ENCODE measurements at regions not wholly inside any gene's neighbourhood (a gene's known extent, or its start where the extent isn't known, plus 50 kb on each side); places are given as distances from the start of the nearest gene placed in this dataset.
"Not testable (repeated sequence)": the region's sequence is repeated elsewhere in the genome, so short reads cannot be mapped to it uniquely, and the experiment has no call there.

- WGBS, 2 donors: 52 to 59% methylated on average over 25 to 89 of the region's 109 CpGs
Observed at GRCh38 chr15:22257047-22258008, 177.0 kb downstream of the OR4M2 start.

GRCh38 chr15:22258009-22258397 is 177.7 kb downstream of the OR4M2 start:
- no peaks in the 10 kb centered on the region for H3K4me1 ChIP-seq
- intact Hi-C loops (cut with DNase I; ENCODE audit: low total_unique reads): no loop called here
- H3K9me3 ChIP-seq: no peaks in the 10 kb centered on the region
- peak overlapping the region in 1 of 2 donors; percentile 50 for H3K27ac ChIP-seq
- TF ChIP-seq CTCF (IDR thresholded peaks at IDR 0.05) (no peak), POLR2A (IDR thresholded peaks at IDR 0.05) (no peak)
- WGBS, 2 donors: no CpG with 5 or more reads among the region's 75 CpGs
- no peak for DNase-seq
- H3K36me3 ChIP-seq (ENCODE audit: low read depth, missing control alignments): no peaks in the 10 kb centered on the region
- no peaks in the 10 kb centered on the region for H3K27me3 ChIP-seq
- peak overlapping the region; percentile 29 to 39 for H3K4me3 ChIP-seq

More at GRCh38 chr15:22257047-22258008, 177.0 kb downstream of the OR4M2 start:
- H3K27ac ChIP-seq: peak overlapping the region in 1 of 2 donors; percentile 50
- intact Hi-C loops (cut with DNase I; ENCODE audit: low total_unique reads): no loop called here
- no peaks in the 10 kb centered on the region for H3K36me3 ChIP-seq (ENCODE audit: low read depth, missing control alignments)
- H3K4me3 ChIP-seq: peak overlapping the region; percentile 29 to 39
- peak; percentile 66 for DNase-seq
- H3K9me3 ChIP-seq: no peaks in the 10 kb centered on the region
- TF ChIP-seq CTCF (IDR thresholded peaks at IDR 0.05): no peak
- no peak for TF ChIP-seq POLR2A (IDR thresholded peaks at IDR 0.05)
- no peaks in the 10 kb centered on the region for H3K27me3 ChIP-seq
- no peaks in the 10 kb centered on the region for H3K4me1 ChIP-seq

DNA sequence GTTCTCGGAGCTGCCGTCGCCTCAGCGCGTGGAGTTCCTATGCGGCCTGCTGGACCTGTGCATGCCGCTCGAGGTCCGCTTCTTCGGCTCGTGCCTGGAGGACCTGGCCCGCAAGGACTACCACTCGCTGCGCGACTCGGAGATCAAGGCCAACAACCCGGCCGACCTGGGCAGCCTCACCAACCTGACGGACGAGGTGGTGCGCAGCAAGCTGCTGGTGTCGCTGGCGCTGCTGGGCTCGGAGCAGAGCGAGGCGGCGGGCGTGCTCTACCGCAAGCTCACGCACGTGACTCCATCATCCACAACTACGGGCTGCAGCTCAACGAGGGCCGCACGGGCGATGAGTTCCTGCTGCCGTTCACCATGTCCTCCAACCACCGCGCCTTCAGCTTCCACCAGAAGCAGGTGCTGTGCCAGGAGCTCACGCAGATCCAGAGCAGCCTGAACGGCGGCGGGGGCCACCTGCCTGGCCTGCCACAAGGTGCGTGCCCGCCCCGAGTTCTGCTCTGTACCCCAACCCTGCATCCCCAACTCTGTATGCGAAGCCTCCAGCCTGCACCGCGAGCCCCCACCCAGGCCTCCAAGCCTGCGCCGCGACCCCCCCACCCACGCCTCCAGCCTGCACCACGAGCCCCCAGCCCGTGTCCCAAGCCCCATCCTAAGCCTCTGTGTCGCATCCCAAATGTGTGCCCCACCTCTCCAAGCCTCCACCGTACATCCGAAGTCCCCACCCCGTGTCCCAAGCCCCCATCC is 178.2 kb downstream of the OR4M2 start:
- TF ChIP-seq CTCF (IDR thresholded peaks at IDR 0.05) (no peak), POLR2A (IDR thresholded peaks at IDR 0.05) (no peak)
- H3K9me3 ChIP-seq: no peaks in the 10 kb centered on the region
- intact Hi-C loops (cut with DNase I; ENCODE audit: low total_unique reads): no loop called here
- H3K4me3 ChIP-seq: peak overlapping the region in 1 of 2 donors; percentile 34
- WGBS, 2 donors: 58 to 59% methylated on average over 28 to 37 of the region's 59 CpGs
- peak; percentile 20 for DNase-seq
- H3K27ac ChIP-seq: no peak overlapping the region
- no peaks in the 10 kb centered on the region for H3K27me3 ChIP-seq
- no peaks in the 10 kb centered on the region for H3K36me3 ChIP-seq (ENCODE audit: low read depth, missing control alignments)
- no peaks in the 10 kb centered on the region for H3K4me1 ChIP-seq

- H3K36me3 ChIP-seq (ENCODE audit: low read depth, missing control alignments); H3K4me3 ChIP-seq; H3K27me3 ChIP-seq; H3K27ac ChIP-seq; H3K9me3 ChIP-seq; H3K4me1 ChIP-seq; DNase-seq; intact Hi-C loops (cut with DNase I; ENCODE audit: low total_unique reads): not testable (repeated sequence)
- WGBS, 2 donors: 59 to 65% methylated on average over 23 to 36 of the region's 37 CpGs
Observed at GRCh38 chr15:22259151-22259750, 178.9 kb downstream of the OR4M2 start.

- TF ChIP-seq POLR2A (IDR thresholded peaks at IDR 0.05) (no peak), CTCF (IDR thresholded peaks at IDR 0.05) (no peak)
- H3K27me3 ChIP-seq: no peaks in the 10 kb centered on the region
- intact Hi-C loops (cut with DNase I; ENCODE audit: low total_unique reads): no loop called here
- no peaks in the 10 kb centered on the region for H3K36me3 ChIP-seq (ENCODE audit: low read depth, missing control alignments)
- no peaks in the 10 kb centered on the region for H3K4me1 ChIP-seq
- H3K4me3 ChIP-seq: no peak overlapping the region
- H3K9me3 ChIP-seq: no peaks in the 10 kb centered on the region
- whole genome bisulfite sequencing, 2 donors: 52 to 62% methylated on average over 7 of the region's 7 CpGs
- H3K27ac ChIP-seq: no peak overlapping the region
- no peak for DNase-seq
Observed at GRCh38 chr15:22259881-22260421, 179.6 kb downstream of the OR4M2 start.

Data from testis (tissue), 2 donors.